ENCODE measurements at regions not wholly inside any gene's neighbourhood (a gene's known extent, or its start where the extent isn't known, plus 50 kb on each side); places are given as distances from the start of the nearest gene placed in this dataset.

DNA sequence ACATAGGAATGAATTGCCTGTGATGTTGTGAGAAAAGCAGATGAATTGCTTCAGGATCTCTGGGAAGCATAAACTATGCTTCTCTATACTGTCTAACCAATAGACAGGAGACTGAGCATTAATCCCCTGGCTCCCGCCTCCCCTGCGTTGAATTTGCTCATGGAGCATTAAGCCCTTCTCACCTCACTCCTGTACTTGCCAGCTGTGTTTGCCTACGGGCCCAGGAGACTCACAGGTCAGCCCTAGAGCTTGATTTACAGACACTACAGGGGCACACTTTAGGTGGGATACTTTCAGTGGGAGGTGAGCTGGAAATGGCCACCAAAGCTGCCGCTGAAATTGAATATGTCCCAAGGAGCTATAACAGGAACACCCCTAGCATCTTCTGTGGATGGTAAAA, 418.7 kb downstream of the CBLN4 start:
- TF ChIP-seq, protein P1, sequence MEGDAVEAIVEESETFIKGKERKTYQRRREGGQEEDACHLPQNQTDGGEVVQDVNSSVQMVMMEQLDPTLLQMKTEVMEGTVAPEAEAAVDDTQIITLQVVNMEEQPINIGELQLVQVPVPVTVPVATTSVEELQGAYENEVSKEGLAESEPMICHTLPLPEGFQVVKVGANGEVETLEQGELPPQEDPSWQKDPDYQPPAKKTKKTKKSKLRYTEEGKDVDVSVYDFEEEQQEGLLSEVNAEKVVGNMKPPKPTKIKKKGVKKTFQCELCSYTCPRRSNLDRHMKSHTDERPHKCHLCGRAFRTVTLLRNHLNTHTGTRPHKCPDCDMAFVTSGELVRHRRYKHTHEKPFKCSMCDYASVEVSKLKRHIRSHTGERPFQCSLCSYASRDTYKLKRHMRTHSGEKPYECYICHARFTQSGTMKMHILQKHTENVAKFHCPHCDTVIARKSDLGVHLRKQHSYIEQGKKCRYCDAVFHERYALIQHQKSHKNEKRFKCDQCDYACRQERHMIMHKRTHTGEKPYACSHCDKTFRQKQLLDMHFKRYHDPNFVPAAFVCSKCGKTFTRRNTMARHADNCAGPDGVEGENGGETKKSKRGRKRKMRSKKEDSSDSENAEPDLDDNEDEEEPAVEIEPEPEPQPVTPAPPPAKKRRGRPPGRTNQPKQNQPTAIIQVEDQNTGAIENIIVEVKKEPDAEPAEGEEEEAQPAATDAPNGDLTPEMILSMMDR (IDR thresholded peaks at IDR 0.05): no peak
- no peak for TF ChIP-seq POLR2A (IDR thresholded peaks at IDR 0.05)

All from vagina (tissue), 2 donors.